G401 (cell line): ENCODE measurements at regions not wholly inside any gene's neighbourhood (a gene's known extent, or its start where the extent isn't known, plus 50 kb on each side); places are given as distances from the start of the nearest gene placed in this dataset.

Source experiments
- DNase-seq: peaks from one replicate; pipeline ENCODE4 v3.0.0-alpha.2; 2015; ENCODE audit warnings: low spot score
- in situ Hi-C: cut with HindIII; loops from 2 replicates; pipeline ENCODE4 v1.10.0; 2016; ENCODE audit warnings: low sequenced_read_pairs, mixed read lengths

- in situ Hi-C loops, result no loop called here
- peak; percentile 62 for DNase-seq
These were observed 51.2 kb upstream of the CDH5 start for GRCh38 chr16:66315210-66315825.

DNA sequence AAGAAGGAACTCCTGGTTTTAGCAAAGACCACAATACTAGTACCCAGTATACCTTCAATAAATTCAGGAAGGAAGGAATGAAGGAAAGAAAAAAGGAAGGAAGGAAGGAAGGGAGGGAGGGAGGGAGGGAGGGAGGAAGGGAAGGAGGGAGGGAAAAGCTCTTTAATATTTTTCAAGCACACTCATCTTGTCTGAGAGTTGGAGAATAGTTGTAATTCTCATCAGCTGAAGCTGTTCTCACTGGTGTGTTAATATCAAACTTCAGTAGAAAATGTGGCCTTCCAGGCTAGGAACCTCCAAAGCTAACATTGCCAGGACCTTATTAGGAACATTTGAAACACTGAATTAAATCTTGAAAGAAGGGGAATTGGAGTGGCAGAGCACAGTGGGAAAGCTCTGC lies 55.2 kb upstream of the CDH5 start:
- in situ Hi-C loops, result no loop called here
- DNase-seq, result no peak

DNA sequence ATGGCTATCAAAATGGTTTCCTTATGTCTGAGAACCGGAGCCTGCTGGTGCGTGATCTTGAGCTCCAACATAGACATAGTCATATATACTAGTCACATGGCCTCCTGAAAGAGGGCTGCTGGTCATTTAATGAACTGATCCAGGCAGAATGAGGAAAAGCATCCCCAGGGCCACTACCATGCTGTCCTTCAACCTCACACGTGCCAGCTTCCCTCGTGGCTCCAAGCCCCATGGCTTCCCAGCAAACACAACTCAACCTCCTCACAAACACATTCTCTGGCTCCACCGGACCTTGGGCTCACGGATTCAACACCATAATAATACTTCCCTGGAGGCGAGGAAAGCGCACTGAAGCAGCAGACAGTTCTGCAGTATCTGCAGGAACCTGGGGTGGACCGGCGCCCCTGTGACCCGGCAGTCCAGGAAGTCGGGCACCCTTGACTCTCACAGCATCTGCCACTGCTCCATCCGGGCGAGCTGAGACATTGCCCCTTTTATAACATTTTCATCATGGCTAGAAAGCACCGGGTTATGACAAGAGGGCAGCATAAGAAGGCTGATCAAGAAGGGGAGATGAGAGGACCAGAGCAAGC lies 57.2 kb upstream of the CDH5 start:
- in situ Hi-C loops, result no loop called here
- no peak for DNase-seq

DNA sequence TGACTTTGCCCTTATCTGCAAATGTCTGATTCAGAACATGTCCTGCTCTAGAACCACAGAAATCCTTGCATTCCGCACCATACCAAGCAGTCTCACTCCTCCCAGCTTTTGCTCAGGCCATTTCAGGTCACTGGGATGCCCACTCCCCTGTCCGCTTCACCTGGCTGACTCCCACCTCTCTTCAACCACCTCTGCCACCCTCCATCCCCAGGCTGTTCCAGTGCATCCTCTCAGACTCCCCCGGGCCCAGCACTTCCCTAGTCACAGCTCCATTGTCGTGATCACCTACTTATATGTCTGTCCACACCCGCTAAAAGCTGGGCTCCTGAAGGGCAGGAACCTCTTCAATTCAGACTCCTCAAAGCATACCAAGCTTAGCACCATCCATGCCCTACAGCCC lies 58.4 kb upstream of the CDH5 start:
- in situ Hi-C loops, result no loop called here
- DNase-seq, result no peak

- no peak for DNase-seq
- in situ Hi-C loops, result no loop called here
These were observed 59.9 kb upstream of the CDH5 start for GRCh38 chr16:66306366-66307150.

GRCh38 chr16:66304961-66305360 lies 61.5 kb upstream of the CDH5 start:
- in situ Hi-C loops, result no loop called here
- no peak for DNase-seq

- no peak for DNase-seq
- in situ Hi-C loops, result no loop called here
These were observed 62.3 kb upstream of the CDH5 start for GRCh38 chr16:66304151-66304550.

GRCh38 chr16:66300501-66300900 lies 66.0 kb upstream of the CDH5 start:
- no peak for DNase-seq
- in situ Hi-C loops, result no loop called here

DNA sequence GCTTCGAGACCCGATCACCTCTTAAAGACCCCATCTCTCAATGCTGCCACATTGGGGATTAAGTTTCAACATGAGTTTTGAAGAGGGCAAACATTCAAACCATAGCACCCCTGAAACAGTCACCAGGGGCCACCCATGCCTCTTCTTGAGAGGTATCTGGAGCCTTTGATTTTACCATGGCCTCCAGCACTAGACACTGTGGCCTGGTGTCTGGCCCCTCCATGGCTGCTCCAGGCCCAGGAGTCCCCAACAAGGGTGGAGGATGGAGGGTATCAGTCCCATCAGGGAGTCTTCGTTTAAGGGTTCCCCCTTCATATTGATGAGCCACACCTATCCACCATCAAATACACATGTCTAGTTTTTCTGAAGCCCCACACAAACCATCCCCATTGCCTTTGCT lies 66.5 kb upstream of the CDH5 start:
- no peak for DNase-seq
- in situ Hi-C loops, result no loop called here

DNA sequence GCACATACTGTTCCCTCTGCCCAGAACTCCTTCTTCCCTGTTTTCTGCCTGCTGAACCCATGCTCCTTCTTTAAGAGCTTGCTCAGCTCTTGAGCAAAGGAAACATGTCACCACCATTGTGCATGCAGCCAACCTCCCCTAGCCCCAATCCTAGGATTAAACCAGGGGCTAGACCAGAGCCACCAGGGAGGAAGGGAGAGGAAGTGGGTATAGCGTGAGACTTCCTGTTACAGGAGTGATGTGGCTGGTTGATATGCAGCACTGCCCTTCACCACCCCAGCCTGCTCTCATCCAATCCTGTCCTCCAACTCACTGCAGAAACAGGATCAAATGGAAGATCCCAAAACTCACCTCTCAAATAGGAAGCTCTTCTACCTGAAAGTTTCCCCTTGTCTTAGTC lies 67.1 kb upstream of the CDH5 start:
- no peak for DNase-seq
- in situ Hi-C loops, result no loop called here

GRCh38 chr16:66298571-66299120 lies 67.8 kb upstream of the CDH5 start:
- in situ Hi-C loops, result no loop called here
- DNase-seq, result no peak

GRCh38 chr16:66298006-66298405 lies 68.5 kb upstream of the CDH5 start:
- in situ Hi-C loops, result no loop called here
- no peak for DNase-seq

DNA sequence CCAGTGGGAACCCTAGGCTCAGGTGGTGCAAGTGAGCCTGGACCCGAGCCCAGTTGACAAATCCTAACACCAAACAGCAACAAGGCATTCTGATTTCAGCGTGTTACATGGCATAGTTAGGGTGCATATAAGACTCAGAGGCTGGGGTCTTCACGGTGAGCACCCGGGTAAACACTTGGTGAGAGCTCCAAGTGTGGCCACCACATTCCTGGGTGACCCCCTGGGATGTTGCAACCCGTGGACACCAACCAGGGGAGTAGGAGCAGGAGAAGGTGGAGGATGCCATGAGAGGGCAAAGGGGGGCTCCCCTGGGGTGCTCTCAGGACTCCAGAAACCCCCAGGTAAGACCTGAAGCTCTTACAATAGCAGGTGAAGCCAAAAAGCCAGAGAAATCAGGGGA lies 69.9 kb upstream of the CDH5 start:
- DNase-seq, result no peak
- in situ Hi-C loops, result no loop called here

GRCh38 chr16:66295761-66296546 lies 70.5 kb upstream of the CDH5 start:
- in situ Hi-C loops, result no loop called here

GRCh38 chr16:66295213-66295612 lies 71.3 kb upstream of the CDH5 start:
- no peak for DNase-seq
- in situ Hi-C loops, result no loop called here

More at GRCh38 chr16:66295761-66296546, 70.5 kb upstream of the CDH5 start:
- no peak for DNase-seq

DNA sequence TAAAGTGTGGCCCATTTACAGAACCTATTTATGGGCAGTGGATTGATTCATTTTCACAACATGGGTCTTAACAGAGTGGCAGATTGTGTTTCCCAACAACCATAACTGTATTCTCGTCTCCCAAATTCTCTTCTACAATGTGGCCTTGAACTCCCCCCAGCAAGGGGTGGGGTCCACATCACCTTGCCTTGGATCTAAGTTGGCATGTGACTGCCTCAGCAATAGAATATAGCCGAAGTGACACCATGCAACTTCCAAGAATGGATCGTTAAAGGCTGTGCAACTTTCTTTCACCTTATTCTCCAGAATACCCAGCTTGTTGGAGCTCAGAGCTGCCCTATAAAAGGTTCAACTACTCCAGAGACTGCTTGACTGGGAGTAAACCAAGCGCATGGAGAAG lies 72.0 kb upstream of the CDH5 start:
- in situ Hi-C loops, result no loop called here
- no peak for DNase-seq

DNA sequence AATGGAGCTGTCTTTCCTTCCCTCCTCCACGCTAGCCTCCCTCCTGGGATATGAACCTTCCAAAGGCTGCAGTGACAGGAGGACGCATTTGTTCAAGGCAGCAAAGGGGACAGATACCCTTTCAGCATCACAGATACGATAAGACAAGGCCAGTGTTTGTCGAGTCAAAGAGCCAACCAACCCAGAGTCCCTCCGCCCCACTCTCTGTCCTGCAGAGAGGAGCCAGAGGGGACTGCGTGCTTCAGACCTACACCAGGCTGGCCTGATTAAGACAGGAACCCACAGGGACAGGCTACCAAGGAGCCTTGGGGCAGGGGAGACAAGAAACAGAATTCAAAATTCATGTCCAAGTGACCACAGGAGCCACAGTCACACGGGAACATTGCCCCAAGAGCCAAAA lies 72.6 kb upstream of the CDH5 start:
- in situ Hi-C loops, result no loop called here

DNA sequence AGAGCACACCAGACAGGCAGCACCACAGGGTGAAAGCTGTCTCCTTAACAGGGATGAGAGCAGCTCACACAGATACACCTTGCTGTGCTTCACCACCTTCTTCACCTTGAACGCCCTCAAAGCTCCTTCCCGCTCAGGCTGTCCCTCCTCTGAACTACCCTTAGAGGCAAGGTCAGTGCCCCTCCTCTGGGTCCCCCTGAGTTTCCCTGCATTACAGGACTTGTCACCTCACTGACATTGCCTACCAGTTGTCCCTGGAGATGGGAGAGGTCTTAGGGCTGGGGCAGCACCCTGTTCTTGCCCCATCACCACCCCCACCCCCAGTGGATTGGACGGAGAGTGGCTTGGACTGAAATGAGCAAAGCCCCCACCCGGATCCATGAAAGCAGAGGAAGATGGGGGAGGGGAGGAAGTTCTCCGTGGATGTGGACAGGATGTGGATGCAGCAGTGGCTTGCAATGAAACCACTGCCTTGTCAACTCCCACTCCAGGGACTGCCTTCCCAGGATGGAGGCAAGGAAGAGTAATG lies 73.2 kb upstream of the CDH5 start:
- in situ Hi-C loops, result no loop called here
- DNase-seq, result no peak

More for the DNA sequence above, 72.6 kb upstream of the CDH5 start:
- no peak for DNase-seq

DNA sequence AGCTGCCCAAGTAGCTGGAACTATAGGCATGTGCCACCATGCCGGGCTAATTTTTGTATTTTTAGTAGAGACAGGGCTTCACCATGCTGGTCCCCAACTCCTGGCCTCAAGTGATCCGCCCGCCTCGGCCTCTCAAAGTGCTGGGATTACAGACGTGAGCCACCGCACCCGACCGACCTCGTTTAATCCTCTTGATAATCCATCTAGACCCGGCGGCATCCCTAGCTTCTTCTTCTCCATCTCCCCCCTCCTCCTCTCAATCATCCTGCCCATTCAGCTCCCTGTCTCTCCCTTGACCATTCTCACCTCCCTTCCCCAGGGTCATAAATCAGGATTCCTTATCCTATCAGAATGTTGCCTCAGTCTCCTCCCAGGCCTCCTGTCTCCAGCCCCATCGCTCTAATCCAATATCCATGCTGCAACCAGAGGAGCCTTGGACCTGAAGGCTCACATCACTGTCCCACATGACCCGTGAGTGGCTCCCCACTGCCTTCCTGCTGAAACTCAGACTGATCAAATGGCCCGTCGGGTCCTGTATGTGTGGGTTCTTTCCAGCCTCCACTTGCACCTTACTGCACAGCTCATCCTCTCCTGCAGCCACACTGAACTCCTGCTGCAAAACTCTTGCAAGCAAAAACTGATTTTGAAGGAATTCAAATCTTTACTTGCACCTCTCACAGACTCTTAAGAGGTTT lies 74.1 kb upstream of the CDH5 start:
- no peak for DNase-seq

More for the DNA sequence above, 74.1 kb upstream of the CDH5 start:
- in situ Hi-C loops, result no loop called here
